ENCODE measurements at regions not wholly inside any gene's neighbourhood (a gene's known extent, or its start where the extent isn't known, plus 50 kb on each side); places are given as distances from the start of the nearest gene placed in this dataset.

DNA sequence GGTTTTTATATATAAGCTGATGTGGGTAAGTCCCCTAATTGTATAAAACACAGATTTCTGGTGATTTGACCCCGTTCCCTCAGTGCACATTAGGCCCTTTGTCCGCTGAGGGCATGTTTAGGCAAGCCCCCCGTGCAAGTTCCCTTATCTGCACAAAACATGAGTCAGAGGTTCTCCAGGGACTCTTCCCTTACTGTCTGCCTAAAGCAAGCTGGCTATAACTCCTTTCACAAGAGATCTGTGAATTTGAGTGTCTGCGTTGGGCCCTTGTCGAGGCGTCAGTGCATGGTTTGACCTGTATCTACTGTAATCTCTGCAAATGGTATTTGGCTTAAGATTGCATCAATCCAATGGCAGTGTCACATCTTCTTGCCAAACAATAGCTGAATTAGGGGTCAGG is 712.8 kb downstream of the CDH8 start:
- DNase-seq (ENCODE audit: low read depth) = no peak

DNA sequence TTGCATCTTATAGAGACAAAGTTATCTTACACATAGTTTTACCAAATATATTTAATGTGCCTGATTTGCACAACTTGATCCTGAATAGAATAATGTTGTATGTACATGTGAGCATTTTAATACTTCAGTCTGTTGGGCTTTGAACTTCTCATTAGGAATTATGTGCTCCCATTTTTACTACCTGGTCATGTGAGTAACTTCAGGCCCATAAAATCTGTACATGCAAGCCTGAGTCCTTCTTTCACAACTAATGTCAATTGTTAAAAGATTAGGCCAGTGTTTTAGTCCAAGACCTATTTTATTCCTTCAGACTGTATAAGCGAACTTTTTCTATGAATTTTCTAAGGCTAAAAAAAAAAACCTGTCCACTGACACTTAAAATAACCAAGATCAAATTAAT is 715.4 kb downstream of the CDH8 start:
- DNase-seq (ENCODE audit: low read depth) = no peak

- DNase-seq (ENCODE audit: low read depth) = no peak
Observed at GRCh38 chr16:61313931-61314330, 722.3 kb downstream of the CDH8 start.

DNA sequence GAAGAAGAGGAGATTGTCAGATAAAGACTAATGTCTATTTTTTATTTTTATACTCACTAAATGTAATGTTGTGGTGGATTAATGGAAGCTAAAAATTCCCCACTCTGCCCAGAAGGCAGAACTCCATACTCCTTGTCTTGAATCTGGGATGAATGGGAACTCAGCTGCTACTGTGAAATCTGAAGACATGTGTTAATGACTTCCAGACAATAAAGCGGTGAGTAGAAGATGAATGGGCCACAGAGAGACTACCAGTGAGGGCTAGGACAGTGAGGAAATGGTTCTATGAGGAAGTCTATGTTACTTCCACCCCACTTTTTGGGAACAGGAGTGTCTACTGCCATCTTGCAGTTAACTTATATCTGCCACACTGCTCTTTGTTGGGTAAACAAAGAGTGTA is 726.9 kb downstream of the CDH8 start:
- DNase-seq (ENCODE audit: low read depth) = no peak

DNA sequence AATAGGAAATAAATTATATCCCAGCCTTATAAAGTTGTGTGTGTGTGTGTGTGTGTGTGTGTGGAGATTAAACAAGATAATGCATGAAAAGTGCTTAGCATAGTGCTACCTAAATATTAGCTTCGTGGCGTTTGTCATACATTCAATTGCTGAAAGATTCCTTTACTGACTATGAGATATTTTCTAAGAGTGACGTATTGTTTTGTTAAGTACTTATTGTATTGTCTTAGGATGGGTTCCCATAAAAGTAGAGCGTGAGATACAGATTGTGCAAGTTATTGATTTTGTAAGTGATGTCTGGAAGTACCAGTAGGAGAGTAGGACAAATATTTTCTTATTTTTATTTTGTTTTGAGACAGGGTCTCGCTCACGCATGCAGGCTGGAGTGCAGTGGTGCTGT is 730.0 kb downstream of the CDH8 start:
- DNase-seq (ENCODE audit: low read depth) = no peak

DNA sequence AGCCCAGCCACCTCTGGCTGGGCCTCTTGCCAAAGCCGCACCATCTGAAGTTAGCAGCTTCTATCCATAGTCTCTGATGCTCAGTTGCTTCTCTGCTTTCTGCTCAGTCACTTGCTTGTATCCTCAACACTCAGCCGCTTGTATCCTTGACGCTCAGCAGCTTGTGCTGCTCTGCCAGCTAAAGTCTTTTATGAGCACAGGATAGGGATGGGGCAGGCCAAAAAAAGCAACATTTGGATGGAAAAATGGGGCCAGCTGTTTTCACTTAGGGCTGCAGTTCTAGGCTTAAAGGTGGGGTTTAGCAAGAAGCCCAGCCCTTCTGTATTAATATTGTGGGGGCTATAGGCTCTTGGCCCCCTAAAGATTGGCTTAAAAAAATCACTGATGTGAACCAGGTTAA is 739.4 kb downstream of the CDH8 start:
- no peak for DNase-seq (ENCODE audit: low read depth)

- DNase-seq (ENCODE audit: low read depth) = no peak
Observed at GRCh38 chr16:61296305-61296704, 739.9 kb downstream of the CDH8 start.

DNA sequence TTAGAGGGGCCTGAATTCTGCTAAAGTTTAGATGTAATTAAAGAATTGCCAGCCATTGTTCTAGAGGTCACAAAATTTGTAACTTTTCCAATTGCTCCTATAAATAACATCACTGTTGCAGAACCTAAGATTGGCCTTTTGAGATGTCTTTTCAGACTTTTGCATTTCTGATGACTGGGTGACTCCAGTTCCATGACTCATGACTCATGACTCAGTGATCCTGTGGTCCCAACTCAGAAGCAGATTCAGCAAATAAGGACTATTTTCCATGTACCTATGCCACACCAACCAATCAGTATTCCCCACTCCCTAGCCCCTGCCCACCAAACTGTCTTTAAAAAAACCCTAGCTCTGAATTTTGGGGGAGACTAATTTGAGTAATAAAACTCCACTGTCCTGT is 740.9 kb downstream of the CDH8 start:
- no peak for DNase-seq (ENCODE audit: low read depth)

GRCh38 chr16:61289141-61289540 is 747.1 kb downstream of the CDH8 start:
- DNase-seq (ENCODE audit: low read depth) = no peak

GRCh38 chr16:61277849-61278248 is 758.4 kb downstream of the CDH8 start:
- no peak for DNase-seq (ENCODE audit: low read depth)

DNA sequence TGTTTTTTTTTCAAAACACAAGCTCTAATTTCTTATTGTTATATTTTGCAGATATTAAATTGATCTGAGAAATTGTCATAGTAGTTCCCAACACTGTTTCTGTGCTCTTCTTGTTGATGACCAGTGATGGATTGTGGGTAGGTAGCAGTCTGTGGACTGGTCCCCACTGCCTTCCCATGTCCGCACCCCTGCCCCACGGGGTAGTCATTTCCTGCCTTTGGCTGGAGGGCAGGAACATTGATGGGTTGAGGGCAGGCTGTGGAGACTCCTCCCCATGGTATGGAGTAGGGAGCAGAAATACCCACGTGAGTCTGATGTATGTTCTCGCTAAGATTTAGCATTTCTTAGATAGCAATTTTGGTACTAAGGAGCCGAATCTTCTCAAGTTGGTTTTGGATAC is 762.0 kb downstream of the CDH8 start:
- DNase-seq (ENCODE audit: low read depth) = no peak

DNA sequence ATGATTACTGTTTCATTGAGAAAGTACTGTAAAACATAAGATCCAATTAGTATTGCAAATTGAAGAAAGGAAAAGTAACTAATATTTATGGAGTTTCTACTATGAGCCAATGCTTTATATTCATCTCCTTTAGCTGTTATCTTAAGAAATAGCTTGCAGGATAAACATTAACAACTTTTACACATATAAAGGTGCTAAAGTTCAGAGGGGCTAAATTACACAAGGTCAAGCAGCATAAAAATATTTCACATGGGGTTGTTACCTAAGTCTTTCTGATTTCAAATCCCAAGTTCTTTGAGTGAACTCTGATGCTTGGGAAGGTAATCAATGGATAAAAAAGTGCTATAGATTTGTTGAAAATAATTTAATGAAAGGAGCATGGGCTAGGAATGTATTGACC is 765.5 kb downstream of the CDH8 start:
- no peak for DNase-seq (ENCODE audit: low read depth)

- no peak for DNase-seq (ENCODE audit: low read depth)
Observed at GRCh38 chr16:61263400-61263799, 772.8 kb downstream of the CDH8 start.

DNA sequence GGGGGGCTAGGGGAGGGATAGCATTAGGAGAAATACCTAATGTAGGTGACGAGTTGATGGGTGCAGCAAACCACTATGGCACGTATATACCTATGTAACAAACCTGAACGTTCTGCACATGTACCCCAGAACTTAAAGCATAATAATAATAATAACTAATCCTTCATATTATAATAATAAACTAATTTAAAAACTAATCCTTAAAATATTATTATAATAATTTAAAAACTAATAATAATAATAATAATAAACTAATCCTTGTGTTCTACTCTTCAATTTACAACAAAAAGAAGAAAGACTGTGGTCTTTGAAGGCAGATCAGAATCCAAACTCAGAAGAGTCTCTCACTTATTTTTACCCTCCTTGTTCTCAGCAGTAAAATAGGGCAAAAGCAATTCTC is 774.9 kb downstream of the CDH8 start:
- no peak for DNase-seq (ENCODE audit: low read depth)

- DNase-seq (ENCODE audit: low read depth) = no peak
Observed at GRCh38 chr16:61246592-61246991, 789.6 kb downstream of the CDH8 start.

- no peak for DNase-seq (ENCODE audit: low read depth)
Observed at GRCh38 chr16:61243954-61244353, 792.3 kb downstream of the CDH8 start.

DNA sequence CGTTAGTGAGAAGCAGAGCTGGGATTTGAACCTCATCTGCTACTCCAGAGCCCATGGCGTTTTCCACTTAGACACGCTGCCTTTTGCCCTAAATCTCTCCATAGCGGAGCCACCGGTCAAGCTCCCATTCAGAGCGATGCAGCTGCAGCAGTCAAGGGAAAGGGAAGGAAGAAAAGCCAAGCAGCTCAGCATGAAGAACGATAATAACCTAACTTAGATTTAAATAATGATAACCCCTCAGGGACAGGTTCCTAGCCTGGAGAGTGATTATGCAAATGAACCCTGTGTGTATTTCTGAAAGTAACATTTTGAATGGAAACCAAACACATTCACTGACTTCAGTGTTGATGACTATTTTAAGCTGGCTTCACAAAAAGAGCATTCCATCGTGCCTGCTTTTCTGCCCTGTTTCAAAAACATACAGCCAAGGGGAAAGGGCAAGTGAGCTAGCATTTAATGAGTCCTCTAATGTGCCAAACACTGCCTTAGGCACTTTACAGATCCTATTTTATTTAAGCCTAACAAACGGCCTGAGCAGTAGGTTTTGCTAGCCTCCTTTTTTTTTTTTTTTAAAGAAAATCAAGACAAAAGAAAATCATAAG is 798.3 kb downstream of the CDH8 start:
- DNase-seq (ENCODE audit: low read depth) = no peak

GRCh38 chr16:61233713-61234112 is 802.5 kb downstream of the CDH8 start:
- DNase-seq (ENCODE audit: low read depth) = no peak

DNA sequence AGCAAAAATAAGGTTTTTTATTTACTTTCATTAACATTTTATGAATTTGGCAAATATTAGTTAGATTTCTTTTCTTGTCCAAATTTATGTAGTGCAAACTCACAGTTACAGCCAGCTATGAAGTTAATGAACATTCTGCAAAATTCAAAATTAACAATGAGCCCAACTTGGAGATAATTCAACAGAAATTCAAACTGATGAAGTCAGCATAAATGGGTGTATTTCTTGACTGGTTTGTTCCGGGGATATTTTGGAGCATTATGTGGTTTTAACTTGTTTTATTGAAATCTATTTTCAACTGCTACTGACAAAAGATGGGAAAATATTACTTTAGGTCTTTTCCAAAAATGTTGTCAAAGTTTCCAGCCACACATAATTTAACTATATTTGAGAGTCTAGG is 807.9 kb downstream of the CDH8 start:
- DNase-seq (ENCODE audit: low read depth) = no peak

GRCh38 chr16:61215605-61216004 is 820.6 kb downstream of the CDH8 start:
- no peak for DNase-seq (ENCODE audit: low read depth)

- no peak for DNase-seq (ENCODE audit: low read depth)
Observed at GRCh38 chr16:61214780-61215179, 821.5 kb downstream of the CDH8 start.

GRCh38 chr16:61210076-61210475 is 826.2 kb downstream of the CDH8 start:
- no peak for DNase-seq (ENCODE audit: low read depth)

- DNase-seq (ENCODE audit: low read depth) = no peak
Observed at GRCh38 chr16:61195006-61195405, 841.2 kb downstream of the CDH8 start.

- DNase-seq (ENCODE audit: low read depth) = no peak
Observed at GRCh38 chr16:61194573-61194972, 841.7 kb downstream of the CDH8 start.

DNA sequence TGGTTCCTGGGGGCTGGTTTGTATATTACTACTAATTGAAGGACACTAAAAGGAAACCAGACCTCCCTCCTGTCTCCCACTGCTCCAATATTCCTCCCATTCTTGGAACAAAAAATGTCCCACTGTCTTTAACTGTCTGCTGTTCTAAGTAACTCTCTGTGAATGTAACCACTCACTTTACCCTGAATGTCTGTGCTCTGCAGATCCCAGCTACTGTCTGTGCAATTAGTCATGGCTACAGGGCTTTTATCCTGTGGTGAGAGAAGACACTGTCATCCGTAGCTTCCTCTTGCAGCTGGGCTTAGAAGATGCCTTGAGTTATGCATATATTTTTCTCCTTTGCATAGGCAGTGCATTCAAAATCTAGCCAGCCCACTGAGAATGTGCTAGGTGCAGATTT is 853.8 kb downstream of the CDH8 start:
- DNase-seq (ENCODE audit: low read depth) = no peak
